GM10266 (cell line): ENCODE measurements at regions not wholly inside any gene's neighbourhood (a gene's known extent, or its start where the extent isn't known, plus 50 kb on each side); places are given as distances from the start of the nearest gene placed in this dataset.

Experiments used
- DNase-seq: peaks from one replicate; pipeline ENCODE4 v3.0.0; 2012; ENCODE audit errors: extremely low spot score
- TF ChIP-seq, protein P1 (sequence below): IDR thresholded peaks from 2 replicates; pipeline ENCODE4 v1.5.1; 2012; ENCODE audit warnings: mild to moderate bottlenecking, low read depth; ENCODE audit not compliant: control insufficient read depth, insufficient read depth; ENCODE audit errors: missing control alignments

DNA sequence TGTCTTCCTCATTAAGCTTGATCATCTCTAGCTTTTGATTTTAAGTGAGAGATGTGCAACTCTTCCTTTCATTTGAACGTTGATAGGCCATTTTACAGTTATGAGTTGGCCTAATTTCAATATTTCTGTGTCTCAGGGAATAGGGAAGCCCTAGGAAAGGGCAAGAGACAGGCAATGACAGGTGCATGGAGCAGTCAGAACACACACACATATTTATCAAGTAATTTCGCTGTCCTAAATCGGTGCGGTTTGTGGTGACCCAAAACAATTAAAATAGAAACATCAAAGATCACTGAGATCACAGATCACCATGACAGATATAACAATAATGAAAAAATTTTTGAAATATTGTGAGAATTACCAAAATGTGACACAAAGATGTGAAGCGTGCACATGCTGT lies 87.7 kb upstream of the LSM6 start:
- no peak for DNase-seq
- TF ChIP-seq, protein P1, sequence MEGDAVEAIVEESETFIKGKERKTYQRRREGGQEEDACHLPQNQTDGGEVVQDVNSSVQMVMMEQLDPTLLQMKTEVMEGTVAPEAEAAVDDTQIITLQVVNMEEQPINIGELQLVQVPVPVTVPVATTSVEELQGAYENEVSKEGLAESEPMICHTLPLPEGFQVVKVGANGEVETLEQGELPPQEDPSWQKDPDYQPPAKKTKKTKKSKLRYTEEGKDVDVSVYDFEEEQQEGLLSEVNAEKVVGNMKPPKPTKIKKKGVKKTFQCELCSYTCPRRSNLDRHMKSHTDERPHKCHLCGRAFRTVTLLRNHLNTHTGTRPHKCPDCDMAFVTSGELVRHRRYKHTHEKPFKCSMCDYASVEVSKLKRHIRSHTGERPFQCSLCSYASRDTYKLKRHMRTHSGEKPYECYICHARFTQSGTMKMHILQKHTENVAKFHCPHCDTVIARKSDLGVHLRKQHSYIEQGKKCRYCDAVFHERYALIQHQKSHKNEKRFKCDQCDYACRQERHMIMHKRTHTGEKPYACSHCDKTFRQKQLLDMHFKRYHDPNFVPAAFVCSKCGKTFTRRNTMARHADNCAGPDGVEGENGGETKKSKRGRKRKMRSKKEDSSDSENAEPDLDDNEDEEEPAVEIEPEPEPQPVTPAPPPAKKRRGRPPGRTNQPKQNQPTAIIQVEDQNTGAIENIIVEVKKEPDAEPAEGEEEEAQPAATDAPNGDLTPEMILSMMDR = no peak

DNA sequence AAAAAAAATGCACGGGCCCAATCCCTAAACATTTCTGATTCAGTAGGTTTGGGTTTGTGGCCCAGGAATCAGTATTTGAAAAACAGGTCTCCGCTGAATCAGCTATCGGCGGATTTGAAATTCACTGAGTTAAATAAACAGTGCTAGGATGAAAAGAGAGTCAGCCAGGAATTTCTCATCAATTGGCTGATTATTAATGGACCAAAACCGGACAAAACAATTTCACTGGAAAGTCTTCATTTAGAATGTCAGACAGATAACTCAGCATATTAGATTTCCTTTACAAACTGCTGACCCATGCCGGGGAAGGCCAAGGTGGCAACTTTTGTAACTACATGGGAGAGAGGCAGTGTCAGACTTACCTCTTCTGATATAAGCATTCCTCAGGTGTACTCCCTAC lies 99.4 kb upstream of the LSM6 start:
- TF ChIP-seq, protein P1 = no peak
- no peak for DNase-seq

DNA sequence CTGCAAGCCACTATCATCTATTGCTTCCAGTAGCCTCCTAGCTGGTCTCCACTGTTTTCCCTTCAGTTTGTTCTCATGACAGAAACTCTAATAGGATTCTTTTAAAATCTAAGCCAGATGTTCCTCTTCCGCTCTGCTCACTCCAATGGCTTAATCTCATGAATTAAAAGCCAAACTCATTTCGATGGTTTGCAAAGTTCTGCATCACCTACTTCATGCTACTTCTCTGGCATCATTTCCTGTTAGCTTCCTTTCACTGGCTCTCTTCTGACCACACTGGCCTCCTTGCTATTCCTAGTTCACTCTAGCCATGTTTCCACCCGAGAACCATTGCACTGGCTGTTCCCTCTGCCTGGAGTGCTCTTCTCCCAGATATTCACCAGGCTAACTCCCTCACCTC lies 102.0 kb upstream of the LSM6 start:
- DNase-seq = no peak
- TF ChIP-seq, protein P1 = no peak

DNA sequence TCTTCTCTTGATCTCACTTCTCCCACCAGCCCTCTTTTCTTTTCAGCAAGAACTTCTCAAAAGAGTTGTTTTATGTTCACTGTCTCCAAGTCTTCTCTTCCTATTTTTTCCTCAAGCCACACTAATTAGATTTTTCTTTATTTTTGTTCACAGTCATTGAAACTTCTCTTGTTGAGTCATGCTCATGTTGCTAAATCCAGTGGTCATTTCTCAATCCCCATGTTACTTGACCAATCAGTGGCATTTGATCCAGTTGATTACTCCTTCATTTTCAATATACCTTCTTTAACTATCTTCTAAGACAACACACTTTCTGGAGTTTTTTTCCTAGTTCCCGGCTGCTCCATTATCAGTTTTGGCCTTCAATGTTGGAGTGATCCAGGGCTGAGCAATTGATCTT lies 103.1 kb upstream of the LSM6 start:
- no peak for DNase-seq
- TF ChIP-seq, protein P1 = no peak

DNA sequence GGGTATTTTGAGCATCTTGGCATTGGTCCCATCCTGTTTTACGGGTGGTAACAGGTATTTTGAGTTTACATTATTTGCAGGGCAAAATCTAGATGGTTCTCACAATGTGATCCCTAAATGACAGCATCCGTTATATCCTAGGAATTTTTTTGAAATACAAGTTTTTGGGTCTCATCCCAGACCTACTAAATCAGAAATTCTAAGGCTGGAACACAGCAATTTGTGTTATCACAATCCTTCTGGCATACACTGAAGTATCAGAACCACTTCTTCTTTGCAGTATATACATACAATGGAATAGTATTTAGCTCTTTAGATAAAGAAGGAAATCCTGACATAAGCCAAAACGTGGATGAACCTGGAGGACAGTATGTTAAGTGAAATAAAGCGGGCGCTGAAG lies 104.1 kb upstream of the LSM6 start:
- no peak for DNase-seq
- TF ChIP-seq, protein P1 = no peak

DNA sequence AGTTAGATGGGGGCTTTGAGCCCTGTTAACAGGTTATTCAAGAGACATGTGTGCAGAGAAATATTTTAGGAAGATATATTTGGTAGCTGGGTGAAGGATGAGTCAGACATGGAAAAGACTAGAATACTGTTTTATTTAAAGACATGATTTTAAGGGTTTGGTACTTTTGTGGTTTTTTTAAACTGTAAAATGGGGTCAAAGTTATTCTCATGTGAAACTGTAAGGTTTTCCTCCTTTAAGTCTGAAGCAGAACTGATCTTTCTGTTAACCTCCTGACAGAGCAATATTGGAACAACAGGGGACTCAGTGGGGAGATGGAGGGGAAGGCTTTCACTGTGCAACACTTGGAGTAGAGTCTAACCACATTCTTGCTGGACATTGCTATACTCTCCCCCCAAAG lies 112.4 kb upstream of the LSM6 start:
- TF ChIP-seq, protein P1 = no peak
- no peak for DNase-seq

DNA sequence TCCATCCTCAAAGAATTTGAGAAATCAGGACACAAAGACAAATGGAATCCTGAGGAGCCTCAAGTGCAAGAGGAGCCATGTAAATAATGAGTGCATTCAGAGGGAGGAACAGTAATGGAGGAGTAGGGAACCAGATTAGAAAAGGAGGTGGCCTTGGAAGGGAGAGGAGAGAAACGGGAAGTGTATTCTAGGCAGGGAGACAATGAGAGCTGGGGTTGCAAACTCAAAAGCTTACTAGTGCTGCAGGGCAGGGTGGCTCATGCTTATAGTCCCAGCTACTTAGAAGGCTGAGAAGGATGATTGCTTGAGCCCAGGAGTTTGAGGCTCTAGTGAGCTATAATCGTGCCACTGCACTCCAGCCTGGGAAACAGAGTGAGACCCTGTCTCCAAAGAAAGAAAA lies 113.2 kb upstream of the LSM6 start:
- TF ChIP-seq, protein P1 = no peak
- DNase-seq = no peak
